ENCODE measurements at regions not wholly inside any gene's neighbourhood (a gene's known extent, or its start where the extent isn't known, plus 50 kb on each side); places are given as distances from the start of the nearest gene placed in this dataset.
A peak's percentile ranks its signal among the peaks of the same experiment; 100 is the strongest.

- TF ChIP-seq CTCF (IDR thresholded peaks at IDR 0.05) (peak in 2 of 4 experiments; percentile 34 to 35), POLR2A (IDR thresholded peaks at IDR 0.05) (no peak), POLR2AphosphoS5 (IDR thresholded peaks at IDR 0.05) (no peak), EP300 (IDR thresholded peaks at IDR 0.05) (no peak)
Observed at GRCh38 chr18:54444319-54444914, 86.7 kb downstream of the C18orf54 start.
